ENCODE measurements at regions not wholly inside any gene's neighbourhood (a gene's known extent, or its start where the extent isn't known, plus 50 kb on each side); places are given as distances from the start of the nearest gene placed in this dataset.

- TF ChIP-seq PBX3 (IDR thresholded peaks at IDR 0.05) (no peak), TAF1 (IDR thresholded peaks at IDR 0.05; ENCODE audit: borderline replicate concordance, low read depth, low read length) (no peak), ZBTB33 (IDR thresholded peaks at IDR 0.05; ENCODE audit: borderline replicate concordance, low read depth) (no peak)
Observed at GRCh38 chr2:102891296-102891695, 129.5 kb downstream of the TMEM182 start (continued).

- 0 out of 2 replicates have a peak, but pooled peaks cover 3% of the 10 kb centered on the region for H3K27me3 ChIP-seq (ENCODE audit: insufficient read depth)
- no peaks in the 10 kb centered on the region for H3K79me2 ChIP-seq (ENCODE audit: insufficient read depth)
- ChIA-PET POLR2A (no interaction called here), CTCF (no interaction called here)
- H3K4me3 ChIP-seq (ENCODE audit: low read depth in 2 of 2, low read length in 1 of 2) = no peak overlapping the region
- no peaks in the 10 kb centered on the region for H3K9me2 ChIP-seq
- no peak for DNase-seq
- no peak overlapping the region for H2AFZ ChIP-seq (ENCODE audit: low read depth)
- no peak overlapping the region for H3K9ac ChIP-seq
- TF ChIP-seq MXI1 (IDR thresholded peaks at IDR 0.05; ENCODE audit: low read depth, low read length) (no peak), FOXM1 (IDR thresholded peaks at IDR 0.05; ENCODE audit: low read depth) (no peak), RXRA (IDR thresholded peaks at IDR 0.05; ENCODE audit: borderline replicate concordance, low read depth) (no peak), GABPA (IDR thresholded peaks at IDR 0.05; ENCODE audit: low read depth) (no peak), MAX (IDR thresholded peaks at IDR 0.05; ENCODE audit: low read depth) (no peak), PBX3 (IDR thresholded peaks at IDR 0.05) (no peak), FOXJ3 (CRISPR knock-in tag; IDR thresholded peaks at IDR 0.05) (no peak), TAF1 (IDR thresholded peaks at IDR 0.05; ENCODE audit: borderline replicate concordance, low read depth, low read length) (no peak), IRF3 (IDR thresholded peaks at IDR 0.05; ENCODE audit: low read depth, low read length) (no peak), YY1 (IDR thresholded peaks at IDR 0.05; ENCODE audit: low read depth) (no peak), RAD21 (IDR thresholded peaks at IDR 0.05; ENCODE audit: low read length) (no peak), JUND (IDR thresholded peaks at IDR 0.05) (no peak), SIN3A (IDR thresholded peaks at IDR 0.05; ENCODE audit: borderline replicate concordance, low read depth, low read length) (no peak), TEAD4 (IDR thresholded peaks at IDR 0.05; ENCODE audit: borderline replicate concordance, insufficient read depth) (no peak), ZBTB33 (IDR thresholded peaks at IDR 0.05; ENCODE audit: borderline replicate concordance, low read depth) (no peak), EP300 (IDR thresholded peaks at IDR 0.05; ENCODE audit: borderline replicate concordance in 1 of 2, low read depth in 1 of 2, low read length in 1 of 2) (no peak), USF1 (IDR thresholded peaks at IDR 0.05; ENCODE audit: borderline replicate concordance, low read depth) (no peak), EZH2phosphoT487 (IDR thresholded peaks at IDR 0.05; ENCODE audit: borderline replicate concordance, low read depth) (no peak), ELF1 (IDR thresholded peaks at IDR 0.05) (no peak), TCF12 (IDR thresholded peaks at IDR 0.05) (no peak)
- no peaks in the 10 kb centered on the region for H4K20me1 ChIP-seq (ENCODE audit: insufficient read depth)
- no peaks in the 10 kb centered on the region for H3K36me3 ChIP-seq (replicated peaks in 1 of 2; ENCODE audit: control insufficient read depth in 1 of 2, insufficient read depth in 2 of 2, low read length in 1 of 2)
- H3F3A ChIP-seq (replicated peaks; ENCODE audit: insufficient read depth) = no peaks in the 10 kb centered on the region
- WGBS (ENCODE audit: low lambda C conversion rate) = 3% methylated on average over 10 of the region's 10 CpGs
- H3K4me1 ChIP-seq (ENCODE audit: control insufficient read depth in 1 of 2, insufficient read depth in 2 of 2, low read depth in 1 of 2, low read length in 1 of 2) = no peaks in the 10 kb centered on the region
- H3K27ac ChIP-seq (ENCODE audit: low read depth in 2 of 2, low read length in 1 of 2) = no peak overlapping the region
- H3K9me3 ChIP-seq = no peaks in the 10 kb centered on the region
- H3K4me2 ChIP-seq = no peak overlapping the region
Observed at GRCh38 chr2:102892698-102893310, 131.0 kb downstream of the TMEM182 start.

All from SK-N-SH (cell line).